ENCODE measurements at regions not wholly inside any gene's neighbourhood (a gene's known extent, or its start where the extent isn't known, plus 50 kb on each side); places are given as distances from the start of the nearest gene placed in this dataset.

GRCh38 chr5:173547579-173547978 is 68.9 kb downstream of the BOD1 start:
- no peak for DNase-seq
- Histone ChIP-seq H3K4me3 (ENCODE audit: low read length) (no peak overlapping the region), H3K36me3 (ENCODE audit: control insufficient read depth, insufficient read depth, low read length) (no peaks in the 10 kb centered on the region), H3K9me3 (ENCODE audit: control insufficient read depth, insufficient read depth, low read length) (no peaks in the 10 kb centered on the region), H3K27ac (ENCODE audit: low read length) (no peak overlapping the region), H3K27me3 (ENCODE audit: control insufficient read depth, insufficient read depth, low read length) (no peaks in the 10 kb centered on the region), H3K4me1 (ENCODE audit: control insufficient read depth, insufficient read depth, low read length) (no peaks in the 10 kb centered on the region)
- Mint-ChIP-seq H3K27ac (no peak overlapping the region), H3K36me3 (no peaks in the 10 kb centered on the region), H3K4me1 (no peaks in the 10 kb centered on the region), H3K4me3 (no peak overlapping the region), H3K9me3 (no peaks in the 10 kb centered on the region), H3K27me3 (ENCODE audit: low read depth in 2 of 2) (peaks cover 4 to 12% of the 10 kb centered on the region in 2 donors)
- ATAC-seq = no peak
- TF ChIP-seq CTCF (IDR thresholded peaks at IDR 0.05) = no peak
- WGBS (ENCODE audit: insufficient coverage) = 83% methylated on average over 3 of the region's 3 CpGs
- intact Hi-C loops (cut with micrococcal nuclease) = no loop called here

GRCh38 chr5:173542964-173543363 is 73.5 kb downstream of the BOD1 start:
- no peak for DNase-seq

GRCh38 chr5:173542159-173542558 is 74.3 kb downstream of the BOD1 start:
- no peaks in the 10 kb centered on the region for H3K9me3 Mint-ChIP-seq
- H3K36me3 Mint-ChIP-seq = no peaks in the 10 kb centered on the region
- Histone ChIP-seq H3K4me1 (ENCODE audit: control insufficient read depth, insufficient read depth, low read length) (no peaks in the 10 kb centered on the region), H3K9me3 (ENCODE audit: control insufficient read depth, insufficient read depth, low read length) (no peaks in the 10 kb centered on the region), H3K36me3 (ENCODE audit: control insufficient read depth, insufficient read depth, low read length) (no peaks in the 10 kb centered on the region), H3K27me3 (ENCODE audit: control insufficient read depth, insufficient read depth, low read length) (no peaks in the 10 kb centered on the region), H3K4me3 (ENCODE audit: low read length) (no peak overlapping the region), H3K27ac (ENCODE audit: low read length) (no peak overlapping the region)
- no peak for TF ChIP-seq CTCF (IDR thresholded peaks at IDR 0.05)
- no peaks in the 10 kb centered on the region for H3K4me1 Mint-ChIP-seq
- intact Hi-C loops (cut with micrococcal nuclease) = no loop called here
- 85% methylated on average over 4 of the region's 4 CpGs for WGBS (ENCODE audit: insufficient coverage)
- DNase-seq = no peak
- no peak overlapping the region for H3K27ac Mint-ChIP-seq
- no peak for ATAC-seq
- no peak overlapping the region for H3K4me3 Mint-ChIP-seq
- H3K27me3 Mint-ChIP-seq (ENCODE audit: low read depth in 2 of 2) = peaks cover 0 to 3% of the 10 kb centered on the region in 2 donors

More at GRCh38 chr5:173542964-173543363, 73.5 kb downstream of the BOD1 start:
- H3K9me3 ChIP-seq (ENCODE audit: control insufficient read depth, insufficient read depth, low read length) = no peaks in the 10 kb centered on the region
- peaks cover 0 to 7% of the 10 kb centered on the region in 2 donors for H3K27me3 Mint-ChIP-seq (ENCODE audit: low read depth in 2 of 2)
- no peak for TF ChIP-seq CTCF (IDR thresholded peaks at IDR 0.05)
- ATAC-seq = no peak
- H3K27me3 ChIP-seq (ENCODE audit: control insufficient read depth, insufficient read depth, low read length) = no peaks in the 10 kb centered on the region
- no peak overlapping the region for H3K4me3 ChIP-seq (ENCODE audit: low read length)
- no peak overlapping the region for H3K27ac ChIP-seq (ENCODE audit: low read length)
- H3K36me3 Mint-ChIP-seq = no peaks in the 10 kb centered on the region
- H3K9me3 Mint-ChIP-seq = no peaks in the 10 kb centered on the region
- H3K4me1 Mint-ChIP-seq = no peaks in the 10 kb centered on the region
- no peak overlapping the region for H3K4me3 Mint-ChIP-seq
- no peaks in the 10 kb centered on the region for H3K36me3 ChIP-seq (ENCODE audit: control insufficient read depth, insufficient read depth, low read length)
- H3K27ac Mint-ChIP-seq = no peak overlapping the region
- H3K4me1 ChIP-seq (ENCODE audit: control insufficient read depth, insufficient read depth, low read length) = no peaks in the 10 kb centered on the region
- intact Hi-C loops (cut with micrococcal nuclease) = no loop called here
- 97% methylated on average over 9 of the region's 9 CpGs for WGBS (ENCODE audit: insufficient coverage)

- H3K9me3 ChIP-seq (ENCODE audit: control insufficient read depth, insufficient read depth, low read length) = no peaks in the 10 kb centered on the region
- H3K27me3 ChIP-seq (ENCODE audit: control insufficient read depth, insufficient read depth, low read length) = no peaks in the 10 kb centered on the region
- no peak for TF ChIP-seq CTCF (IDR thresholded peaks at IDR 0.05)
- Mint-ChIP-seq H3K27me3 (ENCODE audit: low read depth in 2 of 2) (peaks cover 0 to 7% of the 10 kb centered on the region in 2 donors), H3K4me1 (no peaks in the 10 kb centered on the region), H3K36me3 (no peaks in the 10 kb centered on the region), H3K4me3 (no peak overlapping the region), H3K9me3 (no peaks in the 10 kb centered on the region), H3K27ac (no peak overlapping the region)
- H3K4me1 ChIP-seq (ENCODE audit: control insufficient read depth, insufficient read depth, low read length) = no peaks in the 10 kb centered on the region
- ATAC-seq = no peak
- intact Hi-C loops (cut with micrococcal nuclease) = no loop called here
- no peaks in the 10 kb centered on the region for H3K36me3 ChIP-seq (ENCODE audit: control insufficient read depth, insufficient read depth, low read length)
- no peak for DNase-seq
- no peak overlapping the region for H3K27ac ChIP-seq (ENCODE audit: low read length)
- H3K4me3 ChIP-seq (ENCODE audit: low read length) = no peak overlapping the region
- 72% methylated on average over 1 of the region's 1 CpG for WGBS (ENCODE audit: insufficient coverage)
Observed at GRCh38 chr5:173538654-173539053, 77.8 kb downstream of the BOD1 start.
